ENCODE measurements at regions not wholly inside any gene's neighbourhood (a gene's known extent, or its start where the extent isn't known, plus 50 kb on each side); places are given as distances from the start of the nearest gene placed in this dataset.

GRCh38 chr2:15031745-15032240 lies 399.3 kb downstream of the LRATD1 start:
- Mint-ChIP-seq H3K9me3 (peaks cover 3 to 4% of the 10 kb centered on the region in 2 donors), H3K27ac (no peak overlapping the region), H3K4me3 (no peak overlapping the region), H3K36me3 (peaks cover 0 to 3% of the 10 kb centered on the region in 2 donors), H3K4me1 (peaks cover 0 to 1% of the 10 kb centered on the region in 2 donors), H3K27me3 (peaks cover 5 to 19% of the 10 kb centered on the region in 2 donors)
- ATAC-seq (replicated peaks) (peak in 1 of 2 donors; percentile 56), DNase-seq (no peak)

- Mint-ChIP-seq H3K36me3 (peaks cover 0 to 3% of the 10 kb centered on the region in 2 donors), H3K27me3 (peaks cover 4 to 14% of the 10 kb centered on the region in 2 donors), H3K9me3 (peaks cover 3 to 4% of the 10 kb centered on the region in 2 donors), H3K4me1 (peaks cover 0 to 1% of the 10 kb centered on the region in 2 donors), H3K4me3 (no peak overlapping the region), H3K27ac (no peak overlapping the region)
- no peak for ATAC-seq (replicated peaks)
- no peak for DNase-seq
These were observed 401.7 kb downstream of the LRATD1 start for GRCh38 chr2:15034246-15034645.

- H3K9me3 Mint-ChIP-seq = peaks cover 3 to 4% of the 10 kb centered on the region in 2 donors
- H3K27me3 Mint-ChIP-seq = peaks cover 0 to 14% of the 10 kb centered on the region in 2 donors
- no peak overlapping the region for H3K4me3 Mint-ChIP-seq
- H3K36me3 Mint-ChIP-seq = peaks cover 0 to 3% of the 10 kb centered on the region in 2 donors
- peaks cover 0 to 1% of the 10 kb centered on the region in 2 donors for H3K4me1 Mint-ChIP-seq
- ATAC-seq (replicated peaks) (no peak), DNase-seq (no peak)
- no peak overlapping the region for H3K27ac Mint-ChIP-seq
These were observed 402.3 kb downstream of the LRATD1 start for GRCh38 chr2:15034860-15035259.

GRCh38 chr2:15038366-15039364 lies 406.1 kb downstream of the LRATD1 start:
- H3K9me3 Mint-ChIP-seq = peaks cover 3 to 4% of the 10 kb centered on the region in 2 donors
- H3K4me3 Mint-ChIP-seq = no peak overlapping the region
- peaks cover 0 to 1% of the 10 kb centered on the region in 2 donors for H3K4me1 Mint-ChIP-seq
- ATAC-seq (replicated peaks) (no peak), DNase-seq (no peak)
- peaks cover 6 to 20% of the 10 kb centered on the region in 2 donors for H3K27me3 Mint-ChIP-seq
- H3K27ac Mint-ChIP-seq = no peak overlapping the region
- H3K36me3 Mint-ChIP-seq = peaks cover 0 to 3% of the 10 kb centered on the region in 2 donors

- H3K4me1 Mint-ChIP-seq = no peaks in the 10 kb centered on the region
- ATAC-seq (replicated peaks) (no peak), DNase-seq (no peak)
- H3K27ac Mint-ChIP-seq = no peak overlapping the region
- peaks cover under 1% of the 10 kb centered on the region in 2 donors for H3K9me3 Mint-ChIP-seq
- peaks cover 6 to 13% of the 10 kb centered on the region in 2 donors for H3K27me3 Mint-ChIP-seq
- H3K36me3 Mint-ChIP-seq = peaks cover 0 to under 1% of the 10 kb centered on the region in 2 donors
- no peak overlapping the region for H3K4me3 Mint-ChIP-seq
These were observed 408.0 kb downstream of the LRATD1 start for GRCh38 chr2:15040429-15041084.

GRCh38 chr2:15041429-15041837 lies 408.9 kb downstream of the LRATD1 start:
- ATAC-seq (replicated peaks) (no peak), DNase-seq (no peak)
- Mint-ChIP-seq H3K9me3 (no peaks in the 10 kb centered on the region), H3K4me1 (no peaks in the 10 kb centered on the region), H3K36me3 (no peaks in the 10 kb centered on the region), H3K27me3 (peaks cover 6 to 12% of the 10 kb centered on the region in 2 donors), H3K4me3 (no peak overlapping the region), H3K27ac (no peak overlapping the region)

- H3K4me3 Mint-ChIP-seq = no peak overlapping the region
- ATAC-seq (replicated peaks) (no peak), DNase-seq (no peak)
- H3K9me3 Mint-ChIP-seq = no peaks in the 10 kb centered on the region
- H3K4me1 Mint-ChIP-seq = no peaks in the 10 kb centered on the region
- no peaks in the 10 kb centered on the region for H3K36me3 Mint-ChIP-seq
- peaks cover 6 to 12% of the 10 kb centered on the region in 2 donors for H3K27me3 Mint-ChIP-seq
- no peak overlapping the region for H3K27ac Mint-ChIP-seq
These were observed 410.3 kb downstream of the LRATD1 start for GRCh38 chr2:15042801-15043217.

GRCh38 chr2:15043336-15044058 lies 411.0 kb downstream of the LRATD1 start:
- no peak for ATAC-seq (replicated peaks)
- no peak for DNase-seq
- H3K9me3 Mint-ChIP-seq = no peaks in the 10 kb centered on the region
- H3K27me3 Mint-ChIP-seq = peaks cover 6 to 12% of the 10 kb centered on the region in 2 donors
- no peaks in the 10 kb centered on the region for H3K4me1 Mint-ChIP-seq
- no peak overlapping the region for H3K27ac Mint-ChIP-seq
- no peak overlapping the region for H3K4me3 Mint-ChIP-seq
- H3K36me3 Mint-ChIP-seq = no peaks in the 10 kb centered on the region

- Mint-ChIP-seq H3K4me1 (no peaks in the 10 kb centered on the region), H3K36me3 (no peaks in the 10 kb centered on the region)
These were observed 412.5 kb downstream of the LRATD1 start for GRCh38 chr2:15045054-15045453.

GRCh38 chr2:15047184-15047583 lies 414.7 kb downstream of the LRATD1 start:
- DNase-seq (no peak), ATAC-seq (replicated peaks) (no peak)
- no peak overlapping the region for H3K4me3 Mint-ChIP-seq
- H3K27ac Mint-ChIP-seq = no peak overlapping the region
- no peaks in the 10 kb centered on the region for H3K36me3 Mint-ChIP-seq
- H3K9me3 Mint-ChIP-seq = no peaks in the 10 kb centered on the region
- H3K27me3 Mint-ChIP-seq = peaks cover 6% of the 10 kb centered on the region in 2 donors
- no peaks in the 10 kb centered on the region for H3K4me1 Mint-ChIP-seq

More at GRCh38 chr2:15045054-15045453, 412.5 kb downstream of the LRATD1 start:
- ATAC-seq (replicated peaks) (no peak), DNase-seq (no peak)
- Mint-ChIP-seq H3K4me3 (no peak overlapping the region), H3K9me3 (no peaks in the 10 kb centered on the region), H3K27me3 (peaks cover 6 to 12% of the 10 kb centered on the region in 2 donors), H3K27ac (no peak overlapping the region)

- DNase-seq (no peak), ATAC-seq (replicated peaks) (no peak)
- Mint-ChIP-seq H3K9me3 (no peaks in the 10 kb centered on the region), H3K27me3 (peaks cover 5 to 6% of the 10 kb centered on the region in 2 donors), H3K4me1 (no peaks in the 10 kb centered on the region), H3K4me3 (no peak overlapping the region), H3K27ac (no peak overlapping the region), H3K36me3 (no peaks in the 10 kb centered on the region)
These were observed 415.5 kb downstream of the LRATD1 start for GRCh38 chr2:15048000-15048399.

GRCh38 chr2:15049096-15049993 lies 416.8 kb downstream of the LRATD1 start:
- Mint-ChIP-seq H3K27ac (no peak overlapping the region), H3K9me3 (no peaks in the 10 kb centered on the region), H3K36me3 (no peaks in the 10 kb centered on the region), H3K27me3 (no peaks in the 10 kb centered on the region), H3K4me1 (no peaks in the 10 kb centered on the region), H3K4me3 (no peak overlapping the region)
- DNase-seq (no peak), ATAC-seq (replicated peaks) (no peak)

GRCh38 chr2:15050483-15050882 lies 418.0 kb downstream of the LRATD1 start:
- DNase-seq (no peak), ATAC-seq (replicated peaks) (no peak)
- no peaks in the 10 kb centered on the region for H3K36me3 Mint-ChIP-seq
- H3K9me3 Mint-ChIP-seq = no peaks in the 10 kb centered on the region
- H3K27me3 Mint-ChIP-seq = peaks cover 0 to 6% of the 10 kb centered on the region in 2 donors
- no peak overlapping the region for H3K27ac Mint-ChIP-seq
- no peaks in the 10 kb centered on the region for H3K4me1 Mint-ChIP-seq
- H3K4me3 Mint-ChIP-seq = no peak overlapping the region
